HCT116 (cell line): ENCODE measurements at regions not wholly inside any gene's neighbourhood (a gene's known extent, or its start where the extent isn't known, plus 50 kb on each side); places are given as distances from the start of the nearest gene placed in this dataset.

Source experiments
- ATAC-seq: fragments of 200-7000 bp; cut with Tn5 transposase; 2 replicates; pipeline ENCODE4 v1.9.1; 2020; ENCODE audit warnings: mild to moderate bottlenecking, moderate library complexity
- BruUV-seq: library from RNA; stranded (reverse); fragments of 400-500 nt; replicated peaks from 2 replicates; lab custom pipeline; 2021; lab: Mats Ljungman, UMichigan
- CTCF ChIA-PET: fragments of 300-600 bp; sonication (Branson Sonifier 250); formaldehyde crosslinking; loops from one replicate; lab custom pipeline; 2021; ENCODE audit warnings: antibody characterized with exemption; lab: Charles Lee
- POLR2A ChIA-PET: fragments of 300-600, 350-600 bp; sonication (Branson Sonifier 250); formaldehyde crosslinking; loops from one replicate; lab custom pipeline; 2021; ENCODE audit warnings: antibody characterized with exemption; lab: Charles Lee
- RAD21 ChIA-PET, 2 experiments: fragments of 300-600 bp; sonication (Branson Sonifier 250); formaldehyde crosslinking; loops; one replicate each; lab custom pipeline; 2023; ENCODE audit warnings: low total read pairs in 2 of 2; ENCODE audit not compliant: uncharacterized antibody in 2 of 2, unreplicated experiment in 2 of 2, low non-redundant PET in 1 of 2; lab: Charles Lee
- DNase-seq: peaks from one replicate; pipeline ENCODE4 v3.0.0-alpha.2; 2010; ENCODE audit warnings: low read depth, low spot score
- H2AFZ ChIP-seq: fragments of 200-600 bp; shearing (Covaris generic), sonication (generic); 2 replicates; pipeline ENCODE4 v1.6.1; 2017; ENCODE audit warnings: low read depth, mixed run types, mixed read lengths, antibody characterized with exemption, low read length; ENCODE audit not compliant: poor library complexity, severe bottlenecking
- H3K27ac ChIP-seq: 2 replicates; pipeline ENCODE4 v1.5.1; 2012; ENCODE audit warnings: low read depth, low read length
- H3K27me3 ChIP-seq: fragments of 200-600 bp; sonication (generic); 2 replicates; pipeline ENCODE4 v1.6.1; 2016; ENCODE audit warnings: mixed run types, low read length, mixed read lengths; ENCODE audit not compliant: insufficient read depth
- H3K36me3 ChIP-seq, 2 experiments: fragments of 200-500 bp in 1 of 2; fragments of 200-600 bp in 1 of 2; sonication (Bioruptor generic) in 1 of 2; sonication (generic) in 1 of 2; 2 replicates each; pipeline versions ENCODE4 v1.5.1 to v1.6.1; 2014 to 2016; ENCODE audit warnings: low read length in 2 of 2, inconsistent platforms in 1 of 2, mixed read lengths in 1 of 2, mixed run types in 1 of 2; ENCODE audit not compliant: insufficient read depth in 2 of 2, control insufficient read depth in 1 of 2
- H3K4me1 ChIP-seq, 2 experiments: fragments of 200-600 bp in 1 of 2; sonication (generic) in 1 of 2; 2 replicates each; pipeline versions ENCODE4 v1.5.1 to v1.6.1; 2012 to 2017; ENCODE audit warnings: low read length in 2 of 2, inconsistent platforms in 1 of 2, mild to moderate bottlenecking in 1 of 2, mixed read lengths in 1 of 2, mixed run types in 1 of 2, moderate library complexity in 1 of 2; ENCODE audit not compliant: insufficient read depth in 2 of 2, control insufficient read depth in 1 of 2
- H3K4me2 ChIP-seq: fragments of 200-600 bp; sonication (generic); 2 replicates; pipeline ENCODE4 v1.6.1; 2017; ENCODE audit warnings: mixed run types, low read length, mixed read lengths
- H3K4me3 ChIP-seq, 2 experiments: fragments of 200-600 bp in 1 of 2; sonication (generic) in 1 of 2; replicated peaks in 1 of 2; 2 replicates each; pipeline ENCODE4 v1.5.1; 2011 to 2016; ENCODE audit warnings: low read length in 2 of 2, control low read depth in 1 of 2, low read depth in 1 of 2, mild to moderate bottlenecking in 1 of 2, mixed read lengths in 1 of 2, mixed run types in 1 of 2
- H3K79me2 ChIP-seq: fragments of 200-600 bp; sonication (generic); 2 replicates; pipeline ENCODE4 v1.6.1; 2017; ENCODE audit warnings: mild to moderate bottlenecking, mixed run types, low read length, moderate library complexity, mixed read lengths; ENCODE audit not compliant: insufficient read depth
- H3K9ac ChIP-seq: fragments of 200-600 bp; sonication (generic); 2 replicates; pipeline ENCODE4 v1.6.1; 2016; ENCODE audit warnings: low read length, mixed read lengths
- H3K9me2 ChIP-seq: fragments of 200-600 bp; sonication (generic), shearing (Covaris generic); 2 replicates; pipeline ENCODE4 v1.6.1; 2017; ENCODE audit warnings: mixed run types, mild to moderate bottlenecking, moderate library complexity; ENCODE audit not compliant: insufficient read depth
- H3K9me3 ChIP-seq, 2 experiments: fragments of 200-500 bp in 1 of 2; fragments of 200-600 bp in 1 of 2; sonication (Bioruptor generic) in 1 of 2; sonication (generic) in 1 of 2; 2 replicates each; pipeline ENCODE4 v1.6.1; 2014 to 2017; ENCODE audit warnings: low read length in 2 of 2, mixed read lengths in 2 of 2, inconsistent platforms in 1 of 2, low read depth in 1 of 2, mild to moderate bottlenecking in 1 of 2, mixed run types in 1 of 2, moderate library complexity in 1 of 2; ENCODE audit not compliant: control insufficient read depth in 1 of 2, insufficient read depth in 1 of 2
- H4K20me1 ChIP-seq: fragments of 200-600 bp; sonication (generic), shearing (Covaris generic); 2 replicates; pipeline ENCODE4 v1.6.1; 2017; ENCODE audit warnings: mixed run types, mild to moderate bottlenecking, moderate library complexity; ENCODE audit not compliant: insufficient read depth
- ELF1 ChIP-seq: IDR thresholded peaks from 2 replicates; pipeline ENCODE4 v1.6.1; 2012; ENCODE audit warnings: low read depth, borderline replicate concordance
- JUND ChIP-seq: IDR thresholded peaks from 2 replicates; pipeline ENCODE4 v1.6.1; 2012
- SP1 ChIP-seq: IDR thresholded peaks from 2 replicates; pipeline ENCODE4 v1.6.1; 2012; ENCODE audit warnings: low read depth
- TCF7L2 ChIP-seq: IDR thresholded peaks from 2 replicates; pipeline ENCODE4 v1.7.0; 2011; ENCODE audit warnings: borderline replicate concordance, inconsistent platforms; ENCODE audit not compliant: insufficient read depth, insufficient read length; ENCODE audit errors: extremely low read depth
- YY1 ChIP-seq: IDR thresholded peaks from 2 replicates; pipeline ENCODE4 v1.6.1; 2011; ENCODE audit warnings: low read length, low read depth, moderate library complexity, mild to moderate bottlenecking; ENCODE audit not compliant: insufficient replicate concordance; ENCODE audit errors: extremely low read depth
- intact Hi-C: fragments of 100-400 bp; cut with micrococcal nuclease; formaldehyde crosslinking; loops from 2 replicates; pipeline ENCODE4 v1.10.0; 2022

DNA sequence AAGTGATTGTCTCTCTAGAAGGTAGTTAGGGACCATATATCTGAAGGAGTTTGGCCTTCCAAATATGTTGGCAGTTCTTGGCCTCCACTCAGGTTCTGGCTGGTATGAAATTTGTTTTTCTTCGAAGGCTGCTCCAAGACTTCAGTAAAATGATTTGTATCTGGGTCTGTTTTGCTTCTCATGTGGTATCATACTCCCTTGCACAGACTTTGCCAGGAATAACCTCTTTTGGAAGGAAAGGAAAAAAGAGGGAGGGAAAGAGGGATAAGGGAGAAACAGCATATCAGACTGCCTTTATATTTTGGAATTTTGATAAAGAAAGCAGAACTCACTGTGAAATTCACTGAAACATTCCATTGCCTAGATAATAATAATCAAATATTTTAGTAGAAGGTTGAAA, 242.1 kb upstream of the HHIP start:
- no peak overlapping the region for H3K4me3 ChIP-seq
- intact Hi-C loops: no loop called here
- no peak overlapping the region for H3K27ac ChIP-seq
- no peaks in the 10 kb centered on the region for H3K27me3 ChIP-seq
- no peak overlapping the region for H2AFZ ChIP-seq
- H3K9ac ChIP-seq: no peak overlapping the region
- no peaks in the 10 kb centered on the region for H4K20me1 ChIP-seq
- TF ChIP-seq TCF7L2 (no peak), YY1 (no peak)
- no peak for ATAC-seq
- DNase-seq: no peak
- BruUV-seq: no TSS peak
- no peaks in the 10 kb centered on the region for H3K79me2 ChIP-seq
- no peaks in the 10 kb centered on the region for H3K9me2 ChIP-seq
- no peaks in the 10 kb centered on the region for H3K9me3 ChIP-seq
- ChIA-PET RAD21 (no interaction called here), CTCF (no interaction called here), POLR2A (no interaction called here)
- peaks cover 2 to 9% of the 10 kb centered on the region in 2 experiments; a peak in 3 of 4 replicates for H3K4me1 ChIP-seq
- no peak overlapping the region for H3K4me2 ChIP-seq
- no peaks in the 10 kb centered on the region for H3K36me3 ChIP-seq

- no TSS peak for BruUV-seq
- ChIA-PET POLR2A (no interaction called here), RAD21 (no interaction called here), CTCF (no interaction called here)
- H3K4me1 ChIP-seq: no peaks in the 10 kb centered on the region
- no peaks in the 10 kb centered on the region for H3K79me2 ChIP-seq
- H3K9ac ChIP-seq: no peak overlapping the region
- H3K36me3 ChIP-seq: no peaks in the 10 kb centered on the region
- H3K27ac ChIP-seq: no peak overlapping the region
- DNase-seq (no peak), ATAC-seq (no peak)
- H4K20me1 ChIP-seq: no peaks in the 10 kb centered on the region
- H3K4me3 ChIP-seq: no peak overlapping the region
- intact Hi-C loops: no loop called here
- H2AFZ ChIP-seq: no peak overlapping the region
- no peak overlapping the region for H3K4me2 ChIP-seq
- no peaks in the 10 kb centered on the region for H3K27me3 ChIP-seq
- no peaks in the 10 kb centered on the region for H3K9me3 ChIP-seq
- H3K9me2 ChIP-seq: no peaks in the 10 kb centered on the region
- TF ChIP-seq JUND: no peak
- no peak for TF ChIP-seq TCF7L2
- no peak for TF ChIP-seq ELF1
- TF ChIP-seq SP1: no peak
Observed at GRCh38 chr4:144409525-144409924, 236.4 kb upstream of the HHIP start.
